Ovary (tissue), 3 donors: ENCODE measurements at regions not wholly inside any gene's neighbourhood (a gene's known extent, or its start where the extent isn't known, plus 50 kb on each side); places are given as distances from the start of the nearest gene placed in this dataset.

Source experiments
- POLR2A ChIP-seq: fragments of 450-650 bp; IDR thresholded peaks from one replicate; pipeline ENCODE4 v1.6.1; 2017; ENCODE audit warnings: antibody characterized with exemption, mild to moderate bottlenecking, moderate library complexity
- TF ChIP-seq, protein P1 (sequence below), 3 donors: fragments of 450-650 bp in 2 of 3; fragments of 200-600 bp in 1 of 3; IDR thresholded peaks; one replicate each; pipeline versions ENCODE4 v1.5.1 to v1.8.0; 2016 to 2022; ENCODE audit warnings: antibody characterized with exemption in 3 of 3, mild to moderate bottlenecking in 1 of 3
- donor health status: DM: no; HTN: no; CAD: no.

- TF ChIP-seq, protein P1, sequence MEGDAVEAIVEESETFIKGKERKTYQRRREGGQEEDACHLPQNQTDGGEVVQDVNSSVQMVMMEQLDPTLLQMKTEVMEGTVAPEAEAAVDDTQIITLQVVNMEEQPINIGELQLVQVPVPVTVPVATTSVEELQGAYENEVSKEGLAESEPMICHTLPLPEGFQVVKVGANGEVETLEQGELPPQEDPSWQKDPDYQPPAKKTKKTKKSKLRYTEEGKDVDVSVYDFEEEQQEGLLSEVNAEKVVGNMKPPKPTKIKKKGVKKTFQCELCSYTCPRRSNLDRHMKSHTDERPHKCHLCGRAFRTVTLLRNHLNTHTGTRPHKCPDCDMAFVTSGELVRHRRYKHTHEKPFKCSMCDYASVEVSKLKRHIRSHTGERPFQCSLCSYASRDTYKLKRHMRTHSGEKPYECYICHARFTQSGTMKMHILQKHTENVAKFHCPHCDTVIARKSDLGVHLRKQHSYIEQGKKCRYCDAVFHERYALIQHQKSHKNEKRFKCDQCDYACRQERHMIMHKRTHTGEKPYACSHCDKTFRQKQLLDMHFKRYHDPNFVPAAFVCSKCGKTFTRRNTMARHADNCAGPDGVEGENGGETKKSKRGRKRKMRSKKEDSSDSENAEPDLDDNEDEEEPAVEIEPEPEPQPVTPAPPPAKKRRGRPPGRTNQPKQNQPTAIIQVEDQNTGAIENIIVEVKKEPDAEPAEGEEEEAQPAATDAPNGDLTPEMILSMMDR (IDR thresholded peaks at IDR 0.05), result no peak
- TF ChIP-seq POLR2A, result no peak
Observed at GRCh38 chr2:211247751-211248150, 691.4 kb downstream of the CPS1 start.
